Right cardiac atrium (tissue), 5 donors: ENCODE measurements at regions not wholly inside any gene's neighbourhood (a gene's known extent, or its start where the extent isn't known, plus 50 kb on each side); places are given as distances from the start of the nearest gene placed in this dataset.

Source experiments
- ATAC-seq, 2 donors: fragments of 200-7000 bp; cut with Tn5 transposase; one replicate each; pipeline versions ENCODE4 v1.8.0 to v1.9.1; 2020; ENCODE audit warnings: moderate library complexity in 2 of 2, mild to moderate bottlenecking in 1 of 2
- DNase-seq, 3 donors: peaks; one replicate each; pipeline ENCODE4 v3.0.0-alpha.2; 2020
- H3K27ac ChIP-seq: one replicate; pipeline ENCODE4 v1.5.1; 2013; ENCODE audit warnings: mild to moderate bottlenecking, low read length, control low read depth, moderate library complexity
- H3K27me3 ChIP-seq: one replicate; pipeline ENCODE4 v1.6.1; 2013; ENCODE audit not compliant: control insufficient read depth, insufficient read depth
- H3K4me1 ChIP-seq: one replicate; pipeline ENCODE4 v1.6.1; 2013; ENCODE audit warnings: low read length; ENCODE audit not compliant: control insufficient read depth, insufficient read depth
- H3K4me3 ChIP-seq: one replicate; pipeline ENCODE4 v1.5.1; 2013; ENCODE audit warnings: low read length, control low read depth
- H3K9me3 ChIP-seq: one replicate; pipeline ENCODE4 v1.6.1; 2013; ENCODE audit warnings: low read length; ENCODE audit not compliant: control insufficient read depth
- WGBS: extraction: QIAGEN DNeasy Blood & Tissue Kit; methylation state at CpG from one replicate; pipeline ENCODE4 v1.1.7; 2013; 5-methylcytosine and 5-hydroxymethylcytosine counted together
- intact Hi-C, 4 donors: fragments of 100-400 bp; cut with DNase I; formaldehyde crosslinking; loops; one replicate each; pipeline versions ENCODE4 v1.11.0 to v1.14.0; 2022 to 2023
- donor health status: healthy with polysubstance abuse.
- donor health status: DM: no; HTN: yes; CAD: no.
- donor health status: DM: no; HTN: no; CAD: no.
- donor health status: DM: no; HTN: yes; CAD: no; lungs with severe emphysema.
- donor health status: DM: yes; HTN: yes; CAD: no.

DNA sequence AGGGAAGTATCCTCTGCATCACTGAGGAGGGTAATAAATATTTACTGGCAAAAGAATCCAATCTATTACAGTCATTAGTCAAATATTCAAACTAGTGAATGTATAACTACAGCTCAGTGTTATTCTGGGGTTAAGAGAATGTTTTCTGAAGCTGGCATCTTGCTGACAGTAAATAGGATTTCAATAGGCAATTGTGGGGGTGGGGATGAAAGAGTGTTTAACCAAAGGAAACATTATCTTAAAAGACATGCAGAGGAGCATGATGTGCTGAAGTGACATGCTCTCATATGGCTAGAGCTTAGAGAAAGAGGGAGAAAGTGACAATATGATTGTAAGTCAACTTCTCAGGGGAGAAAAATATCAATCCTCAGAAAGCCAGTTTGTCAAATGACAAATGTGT lies 618.4 kb upstream of the RIOK2 start:
- Histone ChIP-seq H3K4me3 (no peak overlapping the region), H3K27me3 (no peaks in the 10 kb centered on the region), H3K27ac (no peak overlapping the region), H3K9me3 (no peaks in the 10 kb centered on the region), H3K4me1 (no peaks in the 10 kb centered on the region)
- intact Hi-C loops: no loop called here
- no peak for DNase-seq
- ATAC-seq: no peak

DNA sequence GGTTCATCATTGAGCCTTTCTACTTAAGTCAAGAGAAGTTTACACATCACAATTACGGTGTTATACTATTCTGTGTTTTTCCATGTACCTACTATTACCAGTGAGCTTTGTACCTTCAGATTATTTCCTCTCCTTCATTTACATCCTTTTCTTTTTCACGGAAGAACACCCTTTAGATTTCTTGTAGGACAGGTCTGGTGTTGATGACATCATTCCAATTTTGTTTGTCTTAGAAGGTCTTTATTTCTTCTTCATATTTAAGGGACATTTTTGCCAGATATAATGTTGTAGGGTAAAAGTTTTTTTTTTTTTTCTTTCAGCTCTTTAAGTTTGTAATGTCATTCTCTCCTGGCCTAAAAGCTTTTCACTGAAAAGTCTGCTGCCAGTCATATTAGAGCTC lies 637.1 kb upstream of the RIOK2 start:
- 87% methylated on average over 2 of the region's 2 CpGs for WGBS
- DNase-seq: no peak
- no peak overlapping the region for H3K27ac ChIP-seq
- ATAC-seq: no peak
- H3K27me3 ChIP-seq: no peaks in the 10 kb centered on the region
- intact Hi-C loops: no loop called here
- no peaks in the 10 kb centered on the region for H3K4me1 ChIP-seq
- H3K4me3 ChIP-seq: no peak overlapping the region
- no peaks in the 10 kb centered on the region for H3K9me3 ChIP-seq

DNA sequence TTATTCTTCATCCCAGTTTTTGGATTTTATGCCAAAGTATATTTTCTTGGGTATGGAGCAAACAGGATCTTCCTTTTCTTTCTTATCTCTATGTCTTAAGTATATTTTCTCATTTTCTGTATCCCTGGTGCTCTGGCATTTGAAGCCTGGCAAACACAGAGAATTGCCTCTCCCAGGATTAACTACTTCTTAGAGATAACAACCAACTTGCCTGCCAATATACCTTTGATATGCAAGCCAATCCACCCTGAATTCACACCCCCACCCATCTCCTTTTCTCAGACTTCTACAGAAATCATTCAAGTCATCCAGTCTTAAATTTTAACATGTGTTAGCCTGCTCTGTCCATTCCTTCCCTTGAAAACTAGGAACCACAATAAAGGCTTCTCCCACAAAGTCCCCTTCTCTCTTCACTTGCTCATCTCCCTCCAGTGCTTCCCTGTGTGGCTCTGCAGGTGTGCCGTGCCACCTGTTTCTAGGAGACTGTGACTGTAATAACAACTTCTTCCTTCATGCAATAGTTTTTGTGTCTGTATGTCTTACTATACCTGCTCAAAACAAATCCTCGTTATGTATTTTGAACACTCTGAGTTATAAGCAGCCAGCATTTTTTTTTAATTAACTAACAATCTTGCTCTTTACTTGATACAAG lies 649.7 kb upstream of the RIOK2 start:
- Histone ChIP-seq H3K9me3 (no peaks in the 10 kb centered on the region), H3K4me1 (no peaks in the 10 kb centered on the region), H3K27ac (no peak overlapping the region), H3K27me3 (no peaks in the 10 kb centered on the region), H3K4me3 (no peak overlapping the region)
- DNase-seq: no peak
- intact Hi-C loops: no loop called here
- 68% methylated on average over 2 of the region's 2 CpGs for WGBS
- no peak for ATAC-seq

DNA sequence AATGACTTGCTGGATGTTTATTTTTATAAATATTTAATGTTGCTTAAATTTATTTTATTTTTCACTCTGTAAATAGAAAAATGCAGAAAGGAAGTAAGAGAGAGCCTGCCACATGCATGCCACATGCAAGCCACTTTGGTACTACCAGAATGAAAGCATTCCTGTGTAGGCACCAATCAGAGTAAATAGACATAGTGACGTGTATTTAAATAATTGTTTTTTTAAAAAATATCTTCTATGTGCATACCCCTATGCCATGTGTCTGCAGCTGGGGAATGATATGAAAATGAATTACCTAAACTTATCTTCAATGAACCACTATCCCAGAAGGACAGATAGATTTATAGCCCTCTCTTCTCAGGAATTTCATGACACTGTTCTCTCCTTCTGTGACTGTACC lies 651.5 kb upstream of the RIOK2 start:
- Histone ChIP-seq H3K9me3 (no peaks in the 10 kb centered on the region), H3K27ac (no peak overlapping the region), H3K27me3 (no peaks in the 10 kb centered on the region), H3K4me3 (no peak overlapping the region), H3K4me1 (no peaks in the 10 kb centered on the region)
- ATAC-seq (no peak), DNase-seq (no peak)
- intact Hi-C loops: no loop called here
- WGBS: 87% methylated on average over 1 of the region's 1 CpG

DNA sequence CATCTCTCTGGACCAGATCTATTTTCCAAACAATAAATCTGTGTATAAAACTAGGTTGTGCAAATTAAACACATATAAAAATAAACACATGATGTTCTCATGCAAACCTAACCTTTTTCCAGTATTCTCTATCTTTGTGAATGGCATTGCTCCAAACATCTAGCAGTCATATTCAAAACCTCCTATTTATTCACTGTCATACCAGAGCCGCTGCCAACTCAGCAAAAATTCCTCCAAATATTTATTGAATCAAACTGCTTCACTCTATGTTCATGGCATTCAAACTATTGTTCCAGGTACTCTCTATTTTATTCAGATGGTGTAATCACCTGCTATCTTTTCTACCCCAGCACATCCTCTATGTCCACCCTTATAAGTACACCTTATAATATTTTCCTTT lies 652.1 kb upstream of the RIOK2 start:
- no peaks in the 10 kb centered on the region for H3K4me1 ChIP-seq
- WGBS: 85% methylated on average over 1 of the region's 1 CpG
- DNase-seq: no peak
- H3K9me3 ChIP-seq: no peaks in the 10 kb centered on the region
- no peak for ATAC-seq
- intact Hi-C loops: no loop called here
- no peak overlapping the region for H3K4me3 ChIP-seq
- no peak overlapping the region for H3K27ac ChIP-seq
- H3K27me3 ChIP-seq: no peaks in the 10 kb centered on the region

DNA sequence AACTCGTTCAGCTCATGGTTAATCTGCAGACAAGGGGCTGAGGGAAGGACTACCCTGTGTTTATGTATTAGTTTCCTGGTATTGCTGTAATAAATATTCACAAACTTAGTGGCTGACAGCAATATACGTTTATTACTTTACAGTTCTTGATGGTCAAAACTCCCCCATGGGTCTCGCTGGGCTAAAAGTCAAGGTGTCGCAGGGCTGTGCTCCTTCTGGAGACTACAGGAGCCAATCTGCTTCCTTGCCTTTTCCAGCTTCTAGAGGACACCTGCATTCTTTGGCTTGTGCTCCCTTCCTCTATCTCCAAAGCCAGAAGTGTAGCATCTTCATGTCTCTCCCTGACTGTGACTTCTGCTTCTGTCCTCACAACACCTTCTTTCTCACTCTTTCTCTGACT lies 653.8 kb upstream of the RIOK2 start:
- DNase-seq (no peak), ATAC-seq (no peak)
- no peak overlapping the region for H3K27ac ChIP-seq
- no peaks in the 10 kb centered on the region for H3K9me3 ChIP-seq
- no peak overlapping the region for H3K4me3 ChIP-seq
- WGBS: 92% methylated on average over 4 of the region's 4 CpGs
- H3K27me3 ChIP-seq: no peaks in the 10 kb centered on the region
- intact Hi-C loops: no loop called here
- no peaks in the 10 kb centered on the region for H3K4me1 ChIP-seq

DNA sequence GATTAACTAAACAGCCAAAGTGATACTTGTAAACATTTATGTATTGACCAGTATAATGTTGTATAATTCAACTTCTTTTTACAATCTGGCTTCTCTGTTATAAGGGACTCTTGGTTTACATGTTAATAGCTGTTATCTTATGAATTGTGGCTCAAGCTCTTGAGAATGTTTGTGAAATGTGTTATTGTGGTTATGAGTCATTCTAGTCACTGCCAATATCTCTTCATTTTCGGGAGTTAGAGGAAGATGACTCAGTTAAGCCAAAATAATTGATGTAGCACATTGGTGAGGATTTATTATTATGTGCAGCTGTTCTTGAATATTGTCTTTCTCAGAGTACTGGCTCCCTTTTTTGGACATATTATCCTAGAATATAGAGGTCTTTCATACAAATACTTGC lies 655.2 kb upstream of the RIOK2 start:
- DNase-seq (no peak), ATAC-seq (peak; percentile 79 to 83)
- Histone ChIP-seq H3K4me1 (no peaks in the 10 kb centered on the region), H3K27me3 (no peaks in the 10 kb centered on the region), H3K9me3 (no peaks in the 10 kb centered on the region), H3K4me3 (no peak overlapping the region), H3K27ac (no peak overlapping the region)
- intact Hi-C loops: no loop called here
- WGBS: 18% methylated on average over 1 of the region's 1 CpG

DNA sequence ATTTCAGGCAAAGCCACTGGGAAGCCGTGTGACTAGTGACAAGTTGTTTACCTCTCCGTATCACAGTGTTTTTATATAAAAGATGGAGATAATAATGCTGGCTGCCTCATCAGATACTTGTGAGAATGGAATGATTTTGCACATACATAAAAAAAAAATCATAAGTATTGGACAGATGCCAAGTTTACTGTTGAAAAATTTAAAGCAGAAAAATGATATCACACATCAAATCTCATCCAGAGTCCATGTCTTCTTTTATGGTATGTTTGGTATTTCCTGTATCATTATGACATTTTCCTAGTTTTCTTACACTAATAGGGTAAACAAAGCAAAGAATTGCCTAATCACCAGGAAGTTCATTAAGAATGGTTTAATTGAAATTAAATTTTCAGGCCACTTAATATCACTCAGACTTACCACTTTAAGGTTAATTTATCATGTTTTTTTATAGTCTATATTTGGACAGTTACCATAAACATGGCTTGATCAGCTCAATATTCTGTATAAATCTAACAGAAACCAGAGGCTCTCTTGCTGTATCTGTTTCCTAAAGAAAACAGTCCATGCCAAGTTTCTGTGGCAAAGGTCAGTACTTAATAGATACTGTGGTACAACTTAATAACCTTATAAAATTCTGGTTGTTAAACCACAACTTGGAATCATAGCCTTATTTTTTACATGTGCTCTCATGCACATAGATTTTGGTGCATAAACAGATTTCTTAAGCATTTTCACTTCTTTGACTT lies 656.5 kb upstream of the RIOK2 start:
- Histone ChIP-seq H3K9me3 (no peaks in the 10 kb centered on the region), H3K4me1 (no peaks in the 10 kb centered on the region), H3K27me3 (no peaks in the 10 kb centered on the region), H3K4me3 (no peak overlapping the region), H3K27ac (no peak overlapping the region)
- WGBS: 64% methylated on average over 2 of the region's 2 CpGs
- DNase-seq (no peak), ATAC-seq (no peak)
- intact Hi-C loops: no loop called here

DNA sequence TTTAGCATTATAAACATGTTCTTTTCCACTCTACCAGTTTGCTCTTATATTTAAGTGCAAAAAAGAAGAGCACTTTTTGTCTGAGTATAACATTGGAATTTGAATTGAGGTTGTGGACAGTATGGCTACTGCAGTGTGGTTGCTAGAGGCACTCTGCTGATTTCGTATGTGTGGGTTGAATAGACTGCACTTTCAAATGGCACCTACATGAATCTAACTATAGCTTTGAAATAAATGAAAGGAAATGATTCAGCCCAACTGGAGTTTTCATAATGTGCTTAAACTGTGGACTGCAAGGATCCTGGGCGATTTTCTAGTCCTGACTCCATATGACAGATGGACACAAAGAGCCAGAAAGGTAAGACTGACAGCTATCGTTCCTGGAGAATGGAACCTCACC lies 657.6 kb upstream of the RIOK2 start:
- H3K27me3 ChIP-seq: no peaks in the 10 kb centered on the region
- H3K9me3 ChIP-seq: no peaks in the 10 kb centered on the region
- DNase-seq (no peak), ATAC-seq (no peak)
- H3K4me3 ChIP-seq: no peak overlapping the region
- no peak overlapping the region for H3K27ac ChIP-seq
- 69% methylated on average over 3 of the region's 3 CpGs for WGBS
- H3K4me1 ChIP-seq: no peaks in the 10 kb centered on the region
- intact Hi-C loops: no loop called here

DNA sequence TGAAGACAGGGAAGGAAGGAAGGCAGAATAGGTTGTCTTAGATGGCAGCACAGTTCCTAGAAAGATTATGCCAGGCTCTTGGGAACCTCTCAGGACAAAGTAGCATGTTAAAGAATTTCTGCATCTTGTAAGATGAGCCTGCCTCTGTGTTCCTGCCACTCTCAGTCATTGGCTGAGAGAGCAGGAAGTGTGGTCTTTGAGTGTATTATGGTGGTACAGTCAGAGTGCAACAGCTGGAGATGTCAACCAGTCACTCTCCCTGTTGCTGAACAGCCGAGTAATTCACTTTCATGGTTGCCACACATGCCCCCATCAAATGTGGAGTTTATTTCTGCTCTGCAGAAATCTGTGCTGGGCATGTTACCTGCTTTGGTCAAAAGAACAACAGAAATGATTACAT lies 659.6 kb upstream of the RIOK2 start:
- Histone ChIP-seq H3K27me3 (no peaks in the 10 kb centered on the region), H3K4me3 (no peak overlapping the region), H3K27ac (no peak overlapping the region), H3K4me1 (no peaks in the 10 kb centered on the region), H3K9me3 (no peaks in the 10 kb centered on the region)
- DNase-seq (no peak), ATAC-seq (no peak)
- intact Hi-C loops: no loop called here
- 85% methylated on average over 1 of the region's 1 CpG for WGBS

DNA sequence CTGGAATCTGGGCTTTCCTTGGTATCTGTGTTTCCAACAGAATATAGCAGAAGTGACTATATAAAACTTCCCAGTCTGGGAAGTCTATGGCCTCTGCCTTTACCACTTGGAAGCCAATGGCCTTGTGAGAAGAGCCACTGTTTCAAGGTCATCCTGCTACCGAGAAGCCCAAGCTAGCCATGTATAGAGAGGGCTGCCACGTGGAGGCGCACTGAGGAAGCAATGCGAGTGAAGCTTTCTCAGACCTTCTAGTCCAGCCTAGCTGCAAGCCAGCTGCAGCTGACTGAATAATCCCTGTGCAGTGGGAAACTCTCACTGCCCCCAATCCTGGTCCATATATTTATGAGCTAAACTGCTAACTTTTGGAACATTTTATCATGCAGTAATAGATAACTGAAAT lies 661.8 kb upstream of the RIOK2 start:
- Histone ChIP-seq H3K4me3 (no peak overlapping the region), H3K9me3 (no peaks in the 10 kb centered on the region), H3K27ac (no peak overlapping the region), H3K4me1 (no peaks in the 10 kb centered on the region), H3K27me3 (no peaks in the 10 kb centered on the region)
- WGBS: 71% methylated on average over 4 of the region's 4 CpGs
- intact Hi-C loops: no loop called here
- ATAC-seq (no peak), DNase-seq (no peak)

DNA sequence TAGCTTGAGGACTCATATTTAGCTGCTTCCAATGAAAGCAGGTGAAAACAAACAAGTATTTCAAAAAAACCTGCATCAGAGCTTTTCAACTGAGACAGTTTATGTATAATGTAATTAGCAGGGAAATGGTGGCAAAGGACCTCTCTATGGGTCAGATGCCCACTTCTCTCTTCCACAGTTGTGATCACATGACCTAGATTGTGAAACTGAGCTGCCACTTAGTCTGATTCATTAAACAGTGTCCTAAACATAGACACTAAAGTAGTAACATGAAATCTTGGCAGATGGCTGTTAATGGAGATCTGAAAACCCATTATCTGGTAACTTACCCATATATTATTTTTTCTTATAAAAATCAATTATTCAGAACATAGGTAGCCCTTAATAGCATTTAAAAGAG lies 663.6 kb upstream of the RIOK2 start:
- intact Hi-C loops: no loop called here
- ATAC-seq (no peak), DNase-seq (no peak)
- no peak overlapping the region for H3K4me3 ChIP-seq
- no peaks in the 10 kb centered on the region for H3K4me1 ChIP-seq
- no peaks in the 10 kb centered on the region for H3K27me3 ChIP-seq
- H3K9me3 ChIP-seq: no peaks in the 10 kb centered on the region
- H3K27ac ChIP-seq: no peak overlapping the region
